Nucleus accumbens (tissue), 56 donors: ENCODE measurements at regions not wholly inside any gene's neighbourhood (a gene's known extent, or its start where the extent isn't known, plus 50 kb on each side); places are given as distances from the start of the nearest gene placed in this dataset.
"Not testable (repeated sequence)": the region's sequence is repeated elsewhere in the genome, so short reads cannot be mapped to it uniquely, and the experiment has no call there.

Experiments
- DNase-seq, 56 donors: peaks; one replicate each; lab custom pipeline; 2025; lab: John Stamatoyannopoulos, UW

DNA sequence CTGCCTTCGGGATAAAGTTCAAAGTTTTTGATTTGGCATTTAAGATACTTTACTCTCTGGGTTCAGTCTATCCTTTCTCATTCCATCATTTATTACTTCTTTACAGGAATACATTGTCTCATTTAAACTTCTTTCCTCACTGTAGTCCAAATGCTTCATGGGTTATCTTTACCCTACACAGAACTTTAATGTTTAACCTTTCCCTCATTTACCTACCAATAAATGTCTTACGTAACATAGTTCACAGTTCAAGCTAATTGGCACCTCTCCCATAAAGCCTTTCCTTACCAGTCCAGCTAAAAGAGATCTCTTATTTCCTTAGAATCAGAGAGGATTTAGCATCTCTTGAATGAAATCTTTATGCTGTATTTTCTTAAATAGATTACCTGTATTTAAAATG lies 476.3 kb upstream of the SEL1L start:
- no peak for DNase-seq

DNA sequence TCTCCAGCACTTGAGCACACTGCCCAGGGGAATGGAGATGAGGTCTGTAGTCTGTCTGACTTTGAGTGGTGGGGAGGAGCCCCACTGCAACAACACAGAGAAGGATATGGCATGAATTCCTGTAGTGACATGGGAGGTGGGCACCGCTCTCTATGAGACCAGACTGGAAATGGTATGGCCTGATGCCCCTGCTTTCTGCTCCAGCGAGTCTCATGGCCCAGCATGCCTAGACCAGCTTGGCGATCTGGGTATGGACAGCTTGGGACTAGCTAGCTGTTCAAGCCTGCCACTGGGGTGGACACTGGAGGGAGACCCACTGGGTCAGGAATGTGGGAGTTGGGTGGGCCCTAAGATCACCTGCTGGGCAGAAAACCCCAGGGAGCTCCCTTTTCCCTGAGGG lies 477.8 kb upstream of the SEL1L start:
- no peak for DNase-seq

DNA sequence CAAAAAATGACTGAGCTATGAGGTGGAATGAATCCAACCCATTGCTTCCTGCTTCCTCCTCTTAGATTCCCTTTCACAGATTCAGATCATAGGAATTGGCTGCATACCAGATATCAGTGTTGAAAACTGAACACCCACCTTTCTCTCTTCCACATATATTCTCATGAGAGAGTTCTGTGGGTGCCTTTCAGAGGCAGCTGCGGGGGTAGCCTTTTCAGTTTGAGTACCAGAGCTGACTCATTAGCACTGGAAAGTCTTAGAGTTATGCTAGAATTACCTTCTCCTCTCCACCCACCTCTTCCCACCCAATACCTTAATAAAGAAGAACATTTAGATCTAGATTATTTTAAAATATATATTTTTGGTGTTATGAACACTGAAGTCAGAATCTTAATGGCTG lies 495.4 kb upstream of the SEL1L start:
- peak in 34 of 56 donors; percentile 1 to 82 (median 28) for DNase-seq

DNA sequence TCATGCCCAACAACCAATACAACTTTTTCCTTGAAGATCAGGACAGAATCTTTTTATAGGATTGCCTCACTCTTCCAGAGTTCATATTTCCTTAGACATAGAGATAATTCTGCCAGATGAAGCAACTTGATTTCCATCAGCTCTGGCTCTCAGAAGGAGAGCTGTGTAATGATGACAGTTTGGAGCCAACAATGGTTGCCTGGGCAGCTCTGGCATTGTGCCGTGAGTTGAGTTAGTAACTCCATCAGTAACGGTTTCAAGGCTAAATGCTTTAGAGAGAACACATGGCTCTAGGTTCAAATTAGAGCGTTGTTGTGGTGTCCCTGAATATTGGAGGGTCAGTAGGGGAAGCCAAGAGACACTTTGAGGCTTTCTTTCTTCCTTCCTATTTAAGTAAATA lies 501.7 kb upstream of the SEL1L start:
- no peak for DNase-seq

DNA sequence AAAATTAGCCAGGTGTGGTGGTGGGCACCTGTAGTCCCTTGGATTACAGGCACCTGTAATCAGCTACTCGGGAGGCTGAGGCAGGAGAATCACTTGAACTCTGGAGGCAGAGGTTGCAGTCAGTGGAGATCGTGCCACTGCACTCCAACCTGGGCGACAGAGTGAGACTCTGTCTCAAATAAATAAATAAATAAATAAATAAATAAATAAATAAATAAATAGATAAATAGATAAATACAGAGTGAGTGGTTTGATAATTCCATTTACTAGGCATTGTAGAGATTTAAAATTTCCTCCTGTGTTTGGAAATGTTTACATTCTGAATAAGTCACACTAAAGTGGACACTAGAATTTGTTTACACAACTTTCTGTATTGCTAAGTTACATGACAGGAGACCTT lies 504.4 kb upstream of the SEL1L start:
- DNase-seq: not testable (repeated sequence)

DNA sequence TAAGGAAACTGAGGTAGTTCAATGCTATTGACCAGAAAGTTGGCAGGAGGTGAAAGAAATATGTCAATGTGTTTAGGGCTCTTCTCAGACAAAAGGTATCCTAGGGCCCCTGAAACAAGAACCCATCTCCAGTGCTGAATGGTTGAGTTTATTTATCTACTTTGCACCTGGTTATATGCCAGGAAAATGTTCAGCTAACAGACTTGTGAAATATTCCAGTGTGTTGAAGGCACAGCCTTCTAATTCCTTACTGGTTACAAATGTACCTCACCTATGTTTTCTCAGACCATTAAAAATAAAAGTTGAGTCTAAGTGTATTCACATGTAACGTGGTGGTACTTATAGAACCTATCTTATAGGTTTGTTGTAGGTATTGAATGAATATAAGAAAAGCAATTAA lies 511.7 kb upstream of the SEL1L start:
- no peak for DNase-seq

DNA sequence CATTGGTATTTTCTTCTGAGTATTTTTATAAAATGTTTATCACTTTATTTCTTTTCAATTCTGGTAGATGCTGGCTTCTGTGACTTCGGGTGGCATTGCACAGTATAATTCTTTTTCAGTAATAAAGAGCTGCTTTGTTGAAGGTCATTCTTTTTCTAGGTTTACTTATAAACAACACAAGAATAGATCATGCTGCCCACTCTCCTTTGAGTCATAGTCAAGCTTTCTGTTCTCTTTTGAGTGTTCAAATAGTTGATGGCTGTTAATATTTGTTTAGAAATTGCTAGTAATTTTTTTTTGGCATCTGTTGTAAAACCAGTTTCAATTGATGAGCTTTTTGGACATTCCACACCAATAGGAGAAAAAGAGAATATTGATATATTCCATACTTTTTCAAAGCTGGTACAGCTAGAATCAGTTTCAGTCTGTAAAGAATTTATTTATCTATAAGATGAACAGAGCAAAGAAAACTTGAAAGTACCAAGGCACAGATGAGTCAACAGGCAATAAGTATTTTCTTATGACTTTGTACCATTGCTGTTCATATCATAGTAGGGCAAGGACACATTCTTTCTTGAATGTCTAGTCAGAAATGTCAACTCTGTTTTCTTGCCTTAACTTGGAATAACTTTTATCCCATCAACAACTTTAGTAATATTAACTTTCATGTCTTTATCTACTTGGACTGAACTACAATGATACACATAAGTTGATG lies 513.0 kb upstream of the SEL1L start:
- no peak for DNase-seq

DNA sequence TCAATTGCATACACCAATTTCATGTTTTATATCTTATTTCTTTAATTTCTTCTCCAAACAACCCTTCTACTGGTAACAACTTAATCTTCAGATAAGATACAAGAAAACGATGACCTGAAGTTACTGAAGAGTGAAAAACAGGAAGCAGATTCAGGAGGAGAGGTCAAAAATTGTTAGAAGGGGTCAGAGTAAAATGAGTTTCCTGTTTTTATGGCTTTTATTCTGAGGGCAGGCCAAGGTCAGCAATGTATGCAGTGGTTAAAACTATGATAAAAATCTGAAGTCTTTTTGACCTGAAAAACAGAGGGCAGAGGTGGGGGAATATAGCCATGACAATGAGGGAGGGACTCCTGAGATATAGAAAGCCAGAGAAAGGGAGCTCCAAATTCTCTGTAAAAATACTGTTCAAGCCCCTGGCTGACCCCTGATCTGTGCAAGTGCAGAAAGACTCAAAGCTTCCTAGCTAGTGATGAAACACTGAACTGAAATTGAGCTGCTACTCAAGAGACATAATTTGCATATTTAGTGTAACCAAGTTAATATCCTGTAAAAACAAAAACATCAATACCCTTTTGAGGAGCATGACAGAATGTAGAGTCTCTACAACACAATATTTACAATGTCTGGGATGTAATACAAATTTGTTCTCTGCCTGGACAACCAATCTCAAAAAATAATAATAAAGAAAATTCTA lies 514.3 kb upstream of the SEL1L start:
- DNase-seq: no peak

DNA sequence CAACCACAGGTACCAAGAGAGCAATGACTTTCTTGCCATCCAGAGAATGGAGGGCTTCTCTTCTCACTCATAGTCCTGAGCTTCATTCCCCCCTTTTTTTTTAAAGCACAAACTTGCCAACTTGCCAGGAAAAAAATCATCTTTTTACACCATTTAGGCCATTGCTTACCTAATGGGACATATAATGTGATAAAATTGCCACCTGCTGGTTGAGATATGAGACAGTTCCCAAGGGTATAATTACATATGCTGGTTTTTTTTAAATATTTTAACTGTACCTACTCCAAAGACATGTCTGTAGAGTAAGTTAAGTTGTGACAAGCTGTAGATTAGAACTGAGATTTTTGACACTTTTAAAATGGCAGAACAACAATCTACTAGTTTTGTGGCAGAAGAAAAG lies 519.1 kb upstream of the SEL1L start:
- no peak for DNase-seq

DNA sequence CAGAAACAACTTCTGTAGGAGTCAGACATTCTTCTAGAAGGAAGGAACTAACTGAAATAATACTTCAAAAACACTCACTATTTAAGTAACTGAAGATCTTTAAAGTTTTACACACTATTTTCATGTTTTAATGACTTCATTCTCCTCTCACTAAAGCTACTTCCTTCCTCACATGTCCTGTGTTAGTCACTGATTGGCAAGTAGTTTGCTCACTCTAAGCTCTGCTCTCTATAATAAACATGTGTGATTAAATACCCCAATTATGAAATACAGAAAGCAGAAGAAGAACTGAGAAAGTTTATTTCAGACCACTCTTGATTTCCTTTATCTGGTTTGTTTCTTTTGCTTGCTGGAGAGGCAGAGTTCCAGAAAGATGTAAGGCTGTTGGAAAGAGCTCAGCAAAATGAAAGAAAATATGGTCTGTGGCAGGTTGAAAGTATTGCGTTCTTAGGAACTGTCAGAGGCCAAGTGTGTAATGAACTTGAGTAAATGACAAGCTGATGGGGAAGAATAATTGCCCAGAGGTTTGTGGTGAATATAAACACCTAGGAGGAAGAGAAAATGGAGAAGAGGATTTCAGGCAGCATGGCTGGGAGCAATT lies 522.0 kb upstream of the SEL1L start:
- DNase-seq: no peak

DNA sequence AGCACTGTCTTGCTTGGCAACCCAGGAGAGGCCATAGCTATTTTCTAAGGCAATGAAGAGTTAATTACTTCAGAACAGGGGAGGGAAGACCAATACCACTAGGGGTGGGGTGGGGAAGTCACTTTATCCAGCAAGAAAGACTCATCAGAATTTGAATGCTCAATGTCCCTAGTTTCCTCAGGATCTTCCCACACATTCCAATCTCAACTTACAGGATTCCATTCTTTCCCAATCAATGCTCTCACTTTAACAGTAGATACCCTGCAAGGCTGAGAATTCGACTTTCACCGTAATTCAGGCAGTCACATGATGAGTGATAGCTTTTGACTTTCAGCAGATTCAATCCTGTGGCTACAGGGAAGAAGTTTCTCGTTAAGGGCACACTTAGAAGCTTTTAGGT lies 526.6 kb upstream of the SEL1L start:
- DNase-seq: no peak

DNA sequence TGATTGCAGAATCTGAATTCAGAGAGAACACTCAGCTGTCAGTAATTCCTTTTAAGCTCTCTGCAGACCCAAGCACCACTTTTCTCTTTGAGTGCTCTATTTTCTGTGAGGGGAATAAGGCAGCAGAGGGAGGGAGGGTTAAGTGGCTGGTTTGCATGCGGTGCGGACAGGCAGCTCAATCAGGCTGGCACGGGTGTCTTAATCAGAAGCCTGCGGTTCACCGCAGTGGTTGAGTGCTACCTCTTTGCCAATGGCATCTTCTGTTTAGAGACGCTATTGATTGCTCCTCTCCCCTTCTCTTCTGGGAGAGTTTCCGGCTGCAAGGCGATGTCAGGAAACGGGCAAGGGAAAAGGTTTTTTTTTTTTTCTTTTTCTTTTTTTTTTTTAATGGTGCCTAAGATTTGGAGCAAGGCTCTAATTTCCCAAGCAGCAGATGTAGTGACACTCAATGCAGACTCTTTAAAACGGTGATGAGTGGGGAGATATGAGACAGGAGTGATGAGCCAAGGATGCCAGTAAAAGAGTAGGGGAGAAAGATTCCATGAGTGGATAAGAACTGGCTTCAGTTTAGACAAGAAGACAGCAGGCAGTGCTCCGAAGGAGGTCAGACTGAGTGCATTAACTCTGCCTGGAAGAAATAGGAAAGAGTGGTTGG lies 533.7 kb upstream of the SEL1L start:
- peak in 1 of 56 donors; percentile 1 for DNase-seq

DNA sequence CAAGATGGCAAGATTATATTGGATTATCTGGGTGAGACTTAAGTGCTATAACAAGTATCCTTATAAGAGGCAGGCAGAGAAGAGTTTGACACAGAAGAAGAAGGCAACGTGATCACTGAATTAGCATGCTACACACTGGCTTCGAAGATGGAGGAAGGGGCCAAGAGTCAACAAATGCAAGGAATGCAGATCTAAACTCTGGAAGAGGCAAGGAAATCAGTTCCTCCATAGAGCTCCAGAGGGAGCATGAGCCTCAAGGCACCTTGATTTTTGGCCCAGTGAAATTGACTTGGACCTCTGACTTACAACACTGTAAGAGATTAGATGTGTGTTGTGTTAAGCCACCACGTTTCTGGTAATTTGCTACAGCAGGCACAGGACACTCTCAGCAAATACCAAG lies 536.4 kb upstream of the SEL1L start:
- no peak for DNase-seq

DNA sequence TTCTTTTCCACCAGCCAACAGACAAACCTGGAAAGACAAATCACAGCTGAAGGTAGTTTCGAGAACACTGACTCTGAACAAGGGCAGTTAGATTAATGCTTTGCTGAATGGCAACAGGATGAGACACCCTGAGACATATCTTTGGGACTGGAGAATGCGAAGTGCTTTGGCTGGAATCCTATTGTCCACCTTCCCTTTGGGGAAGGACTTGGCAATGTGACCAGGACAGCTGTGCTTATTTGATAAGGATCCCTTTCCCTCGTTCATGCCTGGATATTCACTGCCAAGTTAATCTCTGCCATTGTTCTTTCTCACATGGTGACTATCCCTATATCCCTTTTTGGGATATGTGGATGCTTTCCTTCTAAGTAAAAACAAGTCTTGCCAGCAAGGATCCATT lies 537.1 kb upstream of the SEL1L start:
- no peak for DNase-seq

DNA sequence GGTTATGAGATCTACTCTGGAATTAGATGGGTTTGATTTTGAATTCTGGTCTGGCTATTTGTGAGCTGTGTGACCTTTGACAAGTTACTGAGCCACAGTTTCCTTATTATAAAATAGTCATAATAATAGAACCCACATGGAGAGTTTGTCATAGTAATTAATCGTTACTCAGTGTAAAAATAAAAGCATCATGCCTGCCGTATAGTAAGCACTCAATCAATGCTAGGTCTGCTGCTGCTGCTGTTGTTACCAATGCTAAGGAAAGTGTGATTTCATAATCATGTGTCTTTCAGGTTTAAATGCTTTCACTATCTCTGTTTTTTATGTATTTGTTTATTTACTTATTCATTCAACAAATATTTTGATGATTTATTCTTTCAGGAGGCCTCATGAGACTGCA lies 539.9 kb upstream of the SEL1L start:
- no peak for DNase-seq

DNA sequence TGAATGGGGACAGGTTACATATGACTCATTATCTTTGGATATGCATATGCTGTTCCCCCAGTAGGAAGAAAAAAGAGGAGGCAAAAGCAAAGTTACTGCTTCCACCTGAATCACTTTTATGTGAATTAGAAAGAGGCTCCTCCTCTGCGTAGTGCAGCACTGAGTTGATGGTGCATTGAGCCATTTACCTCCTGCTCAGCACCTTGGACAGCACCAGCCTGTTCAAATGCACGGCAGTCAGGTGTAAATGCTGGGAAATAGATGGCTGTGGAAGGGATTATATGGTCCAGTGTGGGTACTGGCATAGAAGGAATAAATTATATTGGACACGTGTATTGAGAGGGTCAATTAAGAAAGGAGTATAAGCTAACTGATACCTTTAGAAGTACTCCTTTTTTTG lies 541.9 kb upstream of the SEL1L start:
- DNase-seq: peak in 1 of 56 donors; percentile 0

DNA sequence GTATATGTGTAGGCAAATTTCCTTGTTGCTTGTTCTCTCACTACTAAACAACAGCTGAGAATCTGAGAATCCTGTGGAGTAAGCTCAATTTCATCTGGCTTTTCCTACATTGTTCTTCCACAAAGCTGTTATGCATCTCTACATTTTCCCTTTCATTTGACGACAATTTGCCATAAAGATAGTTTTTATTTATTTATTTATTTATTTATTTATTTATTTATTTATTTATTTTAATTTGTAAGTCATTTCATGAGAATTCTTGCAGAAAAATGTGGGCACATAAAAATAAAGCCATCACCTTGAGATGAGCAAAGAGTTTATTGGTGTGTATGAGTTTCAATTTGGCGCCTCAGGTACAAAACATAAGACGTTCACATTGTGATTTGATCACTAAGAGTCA lies 545.9 kb upstream of the SEL1L start:
- no peak for DNase-seq

DNA sequence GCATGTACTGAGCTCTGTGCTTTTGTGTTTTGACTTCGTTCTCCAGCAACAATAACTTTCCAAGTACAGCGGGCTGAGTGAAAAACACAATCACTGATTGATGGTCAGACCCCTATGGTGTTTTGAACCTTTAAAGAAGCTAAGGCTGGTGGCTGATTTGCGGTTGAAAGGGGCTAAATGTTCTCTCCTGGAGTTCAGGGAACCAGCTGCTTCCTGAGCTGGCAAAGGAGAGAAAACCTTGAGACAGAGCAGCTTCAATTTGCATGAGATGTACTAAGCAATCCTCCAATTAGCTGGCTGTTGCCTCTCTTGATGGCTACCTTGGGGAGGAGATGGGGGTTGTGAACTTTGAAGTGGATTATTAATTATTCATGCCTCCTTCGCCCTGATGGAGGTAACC lies 546.7 kb upstream of the SEL1L start:
- DNase-seq: no peak

DNA sequence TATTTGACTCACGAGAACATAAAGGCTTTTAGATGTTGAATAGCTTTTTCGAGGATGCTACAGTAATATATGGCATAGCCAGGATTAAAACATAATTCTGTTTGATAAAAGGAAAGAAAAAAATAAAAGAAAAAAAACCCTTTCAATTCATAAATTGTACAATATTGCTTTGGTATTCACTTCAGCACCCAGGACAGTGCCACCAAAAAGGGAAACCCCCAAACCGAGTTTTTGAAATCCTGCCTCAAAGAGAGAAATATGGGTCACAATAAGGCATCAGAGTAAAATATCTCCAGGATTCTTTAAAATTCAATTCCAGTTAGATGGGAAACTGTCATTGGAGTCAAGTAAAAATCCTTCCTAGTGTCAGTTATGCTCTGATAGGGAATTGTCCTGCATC lies 551.2 kb upstream of the SEL1L start:
- no peak for DNase-seq

DNA sequence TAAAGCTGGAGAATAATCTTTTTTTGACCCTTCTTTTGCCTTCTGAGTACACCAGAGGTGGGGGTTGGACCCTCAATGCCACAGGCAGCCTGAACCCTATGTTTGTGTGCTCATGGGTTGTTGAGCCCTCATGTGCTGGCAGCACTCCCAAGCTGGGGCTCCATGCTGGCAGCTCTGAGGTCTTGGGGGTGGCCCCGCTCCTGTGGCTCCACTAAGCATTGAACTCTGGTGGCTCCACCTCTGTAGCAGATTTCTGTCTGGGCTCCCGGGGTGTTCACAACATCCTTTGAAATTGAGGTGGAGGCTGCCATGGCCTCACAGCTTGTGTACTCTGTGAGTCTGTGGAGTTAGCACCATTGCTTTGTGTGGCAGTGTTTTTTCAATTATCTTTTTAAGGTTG lies 557.4 kb upstream of the SEL1L start:
- DNase-seq: no peak

DNA sequence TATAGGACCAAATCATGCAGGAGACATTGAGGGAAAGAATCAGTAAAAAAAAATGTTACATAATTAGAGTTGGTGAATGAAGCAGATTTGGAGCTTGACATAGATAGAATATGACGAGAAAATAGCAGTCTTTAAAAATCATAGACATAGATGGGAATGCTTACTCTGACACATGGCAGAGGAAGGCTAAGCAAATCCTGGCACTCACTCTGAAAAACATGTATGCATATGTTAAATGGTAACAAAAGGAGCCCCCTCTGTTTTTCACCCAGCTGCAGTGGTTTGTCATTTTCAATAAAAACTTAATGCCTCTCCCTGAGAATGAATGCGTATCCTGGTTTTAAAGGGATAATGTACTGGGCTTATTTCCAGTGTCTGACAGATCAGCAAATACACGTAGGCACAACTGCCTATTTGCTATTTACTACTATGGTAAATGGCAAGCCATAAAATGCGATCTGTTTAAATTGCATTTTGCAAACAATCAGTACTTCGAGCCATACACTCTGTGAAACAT lies 561.2 kb upstream of the SEL1L start:
- no peak for DNase-seq
